ENCODE measurements at regions not wholly inside any gene's neighbourhood (a gene's known extent, or its start where the extent isn't known, plus 50 kb on each side); places are given as distances from the start of the nearest gene placed in this dataset.

GRCh38 chr2:59195851-59196250 lies 954.7 kb upstream of the FANCL start:
- TF ChIP-seq CTCF (IDR thresholded peaks at IDR 0.05): no peak
- no peak for TF ChIP-seq POLR2A (IDR thresholded peaks at IDR 0.05)

Data from Peyer's patch (tissue), 4 donors.